Astrocyte of the cerebellum (primary cell): ENCODE measurements at regions not wholly inside any gene's neighbourhood (a gene's known extent, or its start where the extent isn't known, plus 50 kb on each side); places are given as distances from the start of the nearest gene placed in this dataset.

ENCODE experiments used
- DNase-seq: peaks from one replicate; pipeline ENCODE4 v3.0.0-alpha.2; 2011; ENCODE audit warnings: low read depth
- H3K4me3 ChIP-seq: 2 replicates; pipeline ENCODE4 v1.5.1; 2011; ENCODE audit warnings: mild to moderate bottlenecking, low read depth, low read length, moderate library complexity
- CTCF ChIP-seq: IDR thresholded peaks from 2 replicates; pipeline ENCODE4 v1.5.1; 2012; ENCODE audit warnings: low read length, low read depth, moderate library complexity, mild to moderate bottlenecking; ENCODE audit errors: missing control alignments
- in situ Hi-C: cut with HindIII; loops from 2 replicates; pipeline ENCODE4 v1.10.0; 2017; ENCODE audit warnings: low sequenced_read_pairs

- TF ChIP-seq CTCF: peak; percentile 46
These were observed 51.0 kb upstream of the TFAP2A start for GRCh38 chr6:10465629-10466499.

More at GRCh38 chr6:10465629-10466499, 51.0 kb upstream of the TFAP2A start:
- DNase-seq: peak; percentile 1
- in situ Hi-C loops: no loop called here
- H3K4me3 ChIP-seq: no peak overlapping the region
